ENCODE measurements at regions not wholly inside any gene's neighbourhood (a gene's known extent, or its start where the extent isn't known, plus 50 kb on each side); places are given as distances from the start of the nearest gene placed in this dataset.
"Not testable (repeated sequence)": the region's sequence is repeated elsewhere in the genome, so short reads cannot be mapped to it uniquely, and the experiment has no call there.

DNA sequence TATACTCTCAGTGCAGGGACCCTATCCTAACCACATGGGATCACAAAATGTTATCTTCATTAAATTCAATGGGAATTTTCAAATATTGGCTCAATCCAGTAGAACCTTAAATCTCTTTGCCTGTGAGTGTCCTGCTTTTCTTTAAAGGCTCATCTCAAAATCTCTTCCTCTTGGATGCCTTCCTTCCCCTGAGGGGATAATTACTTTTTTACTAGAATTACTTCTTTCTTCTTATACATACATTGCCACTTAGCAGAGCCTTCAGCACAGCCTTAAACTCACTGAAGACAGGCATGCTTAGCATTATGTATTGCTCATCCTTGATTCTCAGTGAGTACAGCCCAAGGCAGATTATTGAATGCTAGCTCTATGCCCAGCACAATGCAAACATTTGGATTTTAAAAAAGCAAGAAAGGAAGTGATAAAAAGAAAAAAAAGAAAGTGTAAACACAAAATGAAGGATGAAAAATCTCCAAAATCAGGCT, 1918.0 kb upstream of the FLRT2 start:
- Histone ChIP-seq H3K36me3 (no peaks in the 10 kb centered on the region), H3K27ac (no peak overlapping the region), H3K4me1 (no peaks in the 10 kb centered on the region), H3K9ac (ENCODE audit: low read depth in 2 of 2, low read length in 2 of 2) (no peak overlapping the region), H3K27me3 (no peaks in the 10 kb centered on the region), H3K9me3 (no peaks in the 10 kb centered on the region), H3K4me3 (no peak overlapping the region)
- TF ChIP-seq, protein P1, sequence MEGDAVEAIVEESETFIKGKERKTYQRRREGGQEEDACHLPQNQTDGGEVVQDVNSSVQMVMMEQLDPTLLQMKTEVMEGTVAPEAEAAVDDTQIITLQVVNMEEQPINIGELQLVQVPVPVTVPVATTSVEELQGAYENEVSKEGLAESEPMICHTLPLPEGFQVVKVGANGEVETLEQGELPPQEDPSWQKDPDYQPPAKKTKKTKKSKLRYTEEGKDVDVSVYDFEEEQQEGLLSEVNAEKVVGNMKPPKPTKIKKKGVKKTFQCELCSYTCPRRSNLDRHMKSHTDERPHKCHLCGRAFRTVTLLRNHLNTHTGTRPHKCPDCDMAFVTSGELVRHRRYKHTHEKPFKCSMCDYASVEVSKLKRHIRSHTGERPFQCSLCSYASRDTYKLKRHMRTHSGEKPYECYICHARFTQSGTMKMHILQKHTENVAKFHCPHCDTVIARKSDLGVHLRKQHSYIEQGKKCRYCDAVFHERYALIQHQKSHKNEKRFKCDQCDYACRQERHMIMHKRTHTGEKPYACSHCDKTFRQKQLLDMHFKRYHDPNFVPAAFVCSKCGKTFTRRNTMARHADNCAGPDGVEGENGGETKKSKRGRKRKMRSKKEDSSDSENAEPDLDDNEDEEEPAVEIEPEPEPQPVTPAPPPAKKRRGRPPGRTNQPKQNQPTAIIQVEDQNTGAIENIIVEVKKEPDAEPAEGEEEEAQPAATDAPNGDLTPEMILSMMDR (IDR thresholded peaks at IDR 0.05) = no peak
- intact Hi-C loops (cut with DNase I) = no loop called here
- DNase-seq = no peak

GRCh38 chr14:83614956-83615355, 1915.0 kb upstream of the FLRT2 start:
- Histone ChIP-seq H3K4me3 (no peak overlapping the region), H3K36me3 (no peaks in the 10 kb centered on the region), H3K4me1 (no peaks in the 10 kb centered on the region), H3K27ac (no peak overlapping the region), H3K9ac (ENCODE audit: low read depth in 2 of 2, low read length in 2 of 2) (no peak overlapping the region), H3K9me3 (no peaks in the 10 kb centered on the region), H3K27me3 (no peaks in the 10 kb centered on the region)
- TF ChIP-seq, protein P1 (IDR thresholded peaks at IDR 0.05) = no peak
- DNase-seq = no peak
- intact Hi-C loops (cut with DNase I) = no loop called here

- no peak for DNase-seq
- Histone ChIP-seq H3K4me1 (no peaks in the 10 kb centered on the region), H3K9me3 (no peaks in the 10 kb centered on the region), H3K4me3 (no peak overlapping the region), H3K36me3 (no peaks in the 10 kb centered on the region), H3K27ac (no peak overlapping the region), H3K27me3 (no peaks in the 10 kb centered on the region), H3K9ac (ENCODE audit: low read depth in 2 of 2, low read length in 2 of 2) (no peak overlapping the region)
- TF ChIP-seq, protein P1 (IDR thresholded peaks at IDR 0.05) = no peak
- intact Hi-C loops (cut with DNase I) = no loop called here
These were observed 1905.4 kb upstream of the FLRT2 start for GRCh38 chr14:83624541-83624940.

- no peak overlapping the region for H3K27ac ChIP-seq
- no peaks in the 10 kb centered on the region for H3K36me3 ChIP-seq
- no peak for DNase-seq
- no peaks in the 10 kb centered on the region for H3K27me3 ChIP-seq
- TF ChIP-seq, protein P1 (IDR thresholded peaks at IDR 0.05) = no peak
- H3K9me3 ChIP-seq = no peaks in the 10 kb centered on the region
- intact Hi-C loops (cut with DNase I) = no loop called here
- no peak overlapping the region for H3K4me3 ChIP-seq
- no peak overlapping the region for H3K9ac ChIP-seq (ENCODE audit: low read depth in 2 of 2, low read length in 2 of 2)
- no peaks in the 10 kb centered on the region for H3K4me1 ChIP-seq
These were observed 1897.6 kb upstream of the FLRT2 start for GRCh38 chr14:83632375-83632774.

DNA sequence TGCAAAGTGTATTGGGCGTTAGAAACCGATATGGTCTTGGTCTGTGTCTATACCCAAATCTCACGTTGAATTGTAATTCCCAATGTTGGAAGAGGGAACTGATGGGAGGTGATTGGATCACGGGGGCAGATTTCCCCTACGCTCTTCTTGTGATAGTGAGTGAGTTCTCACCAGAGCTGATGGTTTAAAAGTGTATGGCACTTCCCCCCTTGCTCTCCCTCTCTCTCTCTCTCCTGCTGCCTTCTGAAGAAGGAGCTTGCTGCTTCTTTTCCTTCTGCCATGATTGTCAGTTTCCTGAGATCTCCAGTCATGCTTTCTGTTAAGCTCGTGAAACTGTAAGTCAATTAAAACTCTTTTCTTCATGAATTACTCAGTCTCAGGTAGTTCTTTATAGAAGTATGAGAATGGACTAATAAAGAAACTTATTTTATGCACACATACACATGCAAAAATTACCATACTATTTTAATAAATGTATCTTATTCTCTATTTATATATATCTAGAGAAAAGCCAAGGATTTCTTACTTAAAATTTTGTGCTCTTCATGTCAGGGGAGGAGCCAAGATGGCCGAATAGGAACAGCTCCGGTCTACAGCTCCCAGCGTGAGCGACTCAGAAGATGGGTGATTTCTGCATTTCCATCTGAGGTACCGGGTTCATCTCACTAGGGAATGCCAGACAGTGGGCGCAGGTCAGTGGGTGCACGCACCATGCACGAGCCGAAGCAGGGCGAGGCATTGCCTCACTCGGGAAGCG, 1891.0 kb upstream of the FLRT2 start:
- TF ChIP-seq, protein P1 (IDR thresholded peaks at IDR 0.05) = no peak
- Histone ChIP-seq H3K9me3 (no peaks in the 10 kb centered on the region), H3K27me3 (no peaks in the 10 kb centered on the region), H3K36me3 (no peaks in the 10 kb centered on the region), H3K4me3 (no peak overlapping the region), H3K27ac (no peak overlapping the region), H3K4me1 (no peaks in the 10 kb centered on the region), H3K9ac (ENCODE audit: low read depth in 2 of 2, low read length in 2 of 2) (no peak overlapping the region)
- intact Hi-C loops (cut with DNase I) = no loop called here
- DNase-seq = no peak

DNA sequence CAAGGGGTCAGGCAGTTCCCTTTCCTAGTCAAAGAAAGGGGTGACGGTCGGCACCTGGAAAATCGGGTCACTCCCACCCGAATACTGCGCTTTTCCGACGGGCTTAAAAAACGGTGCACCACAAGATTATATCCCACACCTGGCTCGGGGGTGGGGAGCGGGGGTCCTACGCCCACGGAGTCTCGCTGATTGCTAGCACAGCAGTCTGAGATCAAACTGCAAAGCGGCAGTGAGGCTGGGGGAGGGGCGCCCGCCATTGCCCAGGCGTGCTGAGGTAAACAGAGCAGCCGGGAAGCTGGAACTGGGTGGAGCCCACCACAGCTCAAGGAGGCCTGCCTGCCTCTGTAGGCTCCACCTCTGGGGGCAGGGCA, 1890.5 kb upstream of the FLRT2 start:
- intact Hi-C loops (cut with DNase I); H3K4me3 ChIP-seq; H3K36me3 ChIP-seq; H3K27ac ChIP-seq; DNase-seq; H3K9me3 ChIP-seq; H3K4me1 ChIP-seq; H3K27me3 ChIP-seq; H3K9ac ChIP-seq (ENCODE audit: low read depth in 2 of 2, low read length in 2 of 2): not testable (repeated sequence)
